ENCODE measurements at regions not wholly inside any gene's neighbourhood (a gene's known extent, or its start where the extent isn't known, plus 50 kb on each side); places are given as distances from the start of the nearest gene placed in this dataset.

GRCh38 chr2:43070676-43071502 is 155.5 kb downstream of the ZFP36L2 start:
- TF ChIP-seq CEBPB (IDR thresholded peaks at IDR 0.05) (no peak), RAD21 (IDR thresholded peaks at IDR 0.05; ENCODE audit: low read depth) (no peak), EGR1 (IDR thresholded peaks at IDR 0.05) (no peak), NFIC (IDR thresholded peaks at IDR 0.05) (no peak), EP300 (IDR thresholded peaks at IDR 0.05; ENCODE audit: borderline replicate concordance) (0 out of 2 replicates have a peak, but pooled peaks have one; percentile 11), FOXM1 (IDR thresholded peaks at IDR 0.05; ENCODE audit: borderline replicate concordance, low read depth) (no peak), REST (IDR thresholded peaks at IDR 0.05; ENCODE audit: low read depth) (no peak), ZBTB7A (IDR thresholded peaks at IDR 0.05; ENCODE audit: low read depth) (no peak)
- TF ChIP-seq, protein P1, sequence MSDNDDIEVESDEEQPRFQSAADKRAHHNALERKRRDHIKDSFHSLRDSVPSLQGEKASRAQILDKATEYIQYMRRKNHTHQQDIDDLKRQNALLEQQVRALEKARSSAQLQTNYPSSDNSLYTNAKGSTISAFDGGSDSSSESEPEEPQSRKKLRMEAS (IDR thresholded peaks at IDR 0.05) = no peak

Data from Ishikawa (cell line).